CD14-positive monocyte (primary cell): ENCODE measurements at regions not wholly inside any gene's neighbourhood (a gene's known extent, or its start where the extent isn't known, plus 50 kb on each side); places are given as distances from the start of the nearest gene placed in this dataset.
A peak's percentile ranks its signal among the peaks of the same experiment; 100 is the strongest.

Experiments
- DNase-seq, 3 donors: peaks; one replicate each; pipeline ENCODE4 v3.0.0-alpha.2; 2011 to 2022
- H2AFZ ChIP-seq: 2 replicates; pipeline ENCODE4 v1.6.0; 2012; ENCODE audit warnings: mild to moderate bottlenecking, low read depth, low read length, inconsistent platforms; ENCODE audit not compliant: insufficient read depth, poor library complexity, severe bottlenecking
- H3K27ac ChIP-seq, 2 donors: 1 replicate in 1 of 2; 2 replicates in 1 of 2; pipeline ENCODE4 v1.5.1; 2012 to 2013; ENCODE audit warnings: low read length in 2 of 2, control low read depth in 1 of 2, inconsistent platforms in 1 of 2, low read depth in 1 of 2, mild to moderate bottlenecking in 1 of 2
- H3K27me3 ChIP-seq, 2 donors: one replicate each; pipeline versions ENCODE4 v1.6.0 to v1.6.1; 2011 to 2013; ENCODE audit warnings: low read length in 2 of 2; ENCODE audit not compliant: control insufficient read depth in 2 of 2, insufficient read depth in 2 of 2
- H3K36me3 ChIP-seq, 2 donors: replicated peaks in 1 of 2; 1 replicate in 1 of 2; 2 replicates in 1 of 2; pipeline versions ENCODE4 v1.5.1 to v1.6.1; 2012 to 2013; ENCODE audit warnings: low read length in 2 of 2, control low read depth in 1 of 2, inconsistent platforms in 1 of 2, mild to moderate bottlenecking in 1 of 2; ENCODE audit not compliant: insufficient read depth in 2 of 2, control insufficient read depth in 1 of 2
- H3K4me1 ChIP-seq, 2 donors: 1 replicate in 1 of 2; 2 replicates in 1 of 2; pipeline versions ENCODE4 v1.5.1 to v1.6.1; 2012 to 2013; ENCODE audit warnings: low read length in 2 of 2, control low read depth in 1 of 2, inconsistent platforms in 1 of 2, mild to moderate bottlenecking in 1 of 2, moderate library complexity in 1 of 2; ENCODE audit not compliant: insufficient read depth in 2 of 2, control insufficient read depth in 1 of 2
- H3K4me2 ChIP-seq: replicated peaks from 2 replicates; pipeline ENCODE3; 2012; ENCODE audit warnings: low read length, moderate library complexity, mild to moderate bottlenecking; ENCODE audit not compliant: poor library complexity, severe bottlenecking; ENCODE audit errors: extremely low read depth
- H3K4me3 ChIP-seq, 3 experiments: fragments of 200-600 bp in 1 of 3; sonication (generic) in 1 of 3; replicated peaks in 1 of 3; 1 replicate in 2 of 3; 2 replicates in 1 of 3; pipeline ENCODE4 v1.5.1; 2011 to 2013; ENCODE audit warnings: low read length in 3 of 3, mild to moderate bottlenecking in 3 of 3, control low read depth in 2 of 3, low read depth in 2 of 3, inconsistent platforms in 1 of 3, moderate library complexity in 1 of 3
- H3K79me2 ChIP-seq: 2 replicates; pipeline ENCODE4 v1.6.0; 2012; ENCODE audit warnings: mild to moderate bottlenecking, control low read depth, inconsistent platforms, low read length, moderate library complexity; ENCODE audit not compliant: insufficient read depth
- H3K9ac ChIP-seq: 2 replicates; pipeline ENCODE4 v1.6.0; 2017; ENCODE audit warnings: low read length, mild to moderate bottlenecking; ENCODE audit not compliant: insufficient read depth, poor library complexity, severe bottlenecking
- H3K9me3 ChIP-seq, 2 donors: replicated peaks in 1 of 2; 1 replicate in 1 of 2; 2 replicates in 1 of 2; pipeline versions ENCODE4 v1.5.1 to v1.6.1; 2012 to 2013; ENCODE audit warnings: low read length in 2 of 2, control low read depth in 1 of 2; ENCODE audit not compliant: control insufficient read depth in 1 of 2, insufficient read depth in 1 of 2
- H4K20me1 ChIP-seq: 2 replicates; pipeline ENCODE4 v1.6.0; 2012; ENCODE audit warnings: mild to moderate bottlenecking, low read length, control low read depth, moderate library complexity; ENCODE audit not compliant: insufficient read depth
- H3K27ac Mint-ChIP-seq, 7 donors: one replicate each; pipeline ENCODE4 v1.8.0; 2020; ENCODE audit warnings: mild to moderate bottlenecking in 7 of 7, mixed read lengths in 7 of 7, moderate library complexity in 6 of 7, inconsistent platforms in 2 of 7
- H3K27me3 Mint-ChIP-seq, 3 donors: one replicate each; pipeline ENCODE4 v1.8.0; 2021 to 2022; ENCODE audit warnings: low read depth in 3 of 3, mild to moderate bottlenecking in 3 of 3, mixed read lengths in 3 of 3, moderate library complexity in 3 of 3, inconsistent platforms in 1 of 3
- H3K36me3 Mint-ChIP-seq, 2 donors: one replicate each; pipeline ENCODE4 v1.8.0; 2020; ENCODE audit warnings: mixed read lengths in 2 of 2, inconsistent platforms in 1 of 2, mild to moderate bottlenecking in 1 of 2
- H3K4me1 Mint-ChIP-seq: one replicate; pipeline ENCODE4 v1.8.0; 2020; ENCODE audit warnings: mild to moderate bottlenecking, mixed read lengths
- H3K4me3 Mint-ChIP-seq, 2 donors: one replicate each; pipeline ENCODE4 v1.8.0; 2020; ENCODE audit warnings: mild to moderate bottlenecking in 2 of 2, mixed read lengths in 2 of 2, moderate library complexity in 1 of 2
- H3K9me3 Mint-ChIP-seq, 7 donors: one replicate each; pipeline ENCODE4 v1.8.0; 2020 to 2022; ENCODE audit warnings: mixed read lengths in 7 of 7, mild to moderate bottlenecking in 6 of 7, moderate library complexity in 6 of 7, inconsistent platforms in 2 of 7
- CTCF ChIP-seq: fragments of 200-600 bp; IDR thresholded peaks from one replicate; pipeline ENCODE4 v1.8.0; 2022; ENCODE audit warnings: antibody characterized with exemption, mild to moderate bottlenecking
- whole genome bisulfite sequencing: methylation state at CpG from one replicate; pipeline ENCODE4 v1.1.5; 2013; ENCODE audit warnings: missing lambda C conversion rate; ENCODE audit not compliant: insufficient coverage; 5-methylcytosine and 5-hydroxymethylcytosine counted together
- intact Hi-C, 2 donors: fragments of 100-400 bp; cut with micrococcal nuclease; formaldehyde crosslinking; loops; one replicate each; pipeline versions ENCODE4 v1.15.0 to v1.15.1; 2023

GRCh38 chr2:39546937-39547336 lies 109.9 kb upstream of the MAP4K3 start:
- Mint-ChIP-seq H3K4me3 (no peak overlapping the region), H3K27ac (peak overlapping the region in 1 of 7 donors; percentile 31), H3K27me3 (no peaks in the 10 kb centered on the region), H3K4me1 (no peaks in the 10 kb centered on the region), H3K9me3 (peaks cover 0 to 3% (median 0%) of the 10 kb centered on the region in 7 donors), H3K36me3 (no peaks in the 10 kb centered on the region)
- no peaks in the 10 kb centered on the region for H3K36me3 ChIP-seq
- H3K4me2 ChIP-seq: no peak overlapping the region
- no peak overlapping the region for H3K4me3 ChIP-seq
- no peak overlapping the region for H3K9ac ChIP-seq
- H3K4me1 ChIP-seq: no peaks in the 10 kb centered on the region
- no CpG with 5 or more reads among the region's 1 CpG for WGBS
- DNase-seq: no peak
- H4K20me1 ChIP-seq: no peaks in the 10 kb centered on the region
- no peaks in the 10 kb centered on the region for H3K27me3 ChIP-seq
- no peak for TF ChIP-seq CTCF
- H3K27ac ChIP-seq: no peak overlapping the region
- H3K79me2 ChIP-seq: no peaks in the 10 kb centered on the region
- H3K9me3 ChIP-seq: no peaks in the 10 kb centered on the region
- intact Hi-C loops: no loop called here
- H2AFZ ChIP-seq: no peak overlapping the region

- H3K9me3 ChIP-seq: no peaks in the 10 kb centered on the region
- H3K4me1 ChIP-seq: no peaks in the 10 kb centered on the region
- Mint-ChIP-seq H3K27me3 (no peaks in the 10 kb centered on the region), H3K36me3 (no peaks in the 10 kb centered on the region), H3K9me3 (peaks cover 0 to 3% (median 0%) of the 10 kb centered on the region in 7 donors), H3K4me3 (no peak overlapping the region), H3K4me1 (no peaks in the 10 kb centered on the region), H3K27ac (no peak overlapping the region)
- H3K36me3 ChIP-seq: no peaks in the 10 kb centered on the region
- no peaks in the 10 kb centered on the region for H3K27me3 ChIP-seq
- intact Hi-C loops: no loop called here
- H3K79me2 ChIP-seq: no peaks in the 10 kb centered on the region
- H3K27ac ChIP-seq: no peak overlapping the region
- no peak overlapping the region for H3K4me3 ChIP-seq
- H3K4me2 ChIP-seq: no peak overlapping the region
- H4K20me1 ChIP-seq: no peaks in the 10 kb centered on the region
- no peak overlapping the region for H3K9ac ChIP-seq
- no peak for DNase-seq
- no peak overlapping the region for H2AFZ ChIP-seq
- no peak for TF ChIP-seq CTCF
- 94% methylated on average over 3 of the region's 9 CpGs for WGBS
Measured at GRCh38 chr2:39547811-39548719, 111.0 kb upstream of the MAP4K3 start.
